ENCODE measurements at regions not wholly inside any gene's neighbourhood (a gene's known extent, or its start where the extent isn't known, plus 50 kb on each side); places are given as distances from the start of the nearest gene placed in this dataset.

GRCh38 chrX:114332766-114333165 is 251.1 kb upstream of the HTR2C start:
- DNase-seq = no peak

DNA sequence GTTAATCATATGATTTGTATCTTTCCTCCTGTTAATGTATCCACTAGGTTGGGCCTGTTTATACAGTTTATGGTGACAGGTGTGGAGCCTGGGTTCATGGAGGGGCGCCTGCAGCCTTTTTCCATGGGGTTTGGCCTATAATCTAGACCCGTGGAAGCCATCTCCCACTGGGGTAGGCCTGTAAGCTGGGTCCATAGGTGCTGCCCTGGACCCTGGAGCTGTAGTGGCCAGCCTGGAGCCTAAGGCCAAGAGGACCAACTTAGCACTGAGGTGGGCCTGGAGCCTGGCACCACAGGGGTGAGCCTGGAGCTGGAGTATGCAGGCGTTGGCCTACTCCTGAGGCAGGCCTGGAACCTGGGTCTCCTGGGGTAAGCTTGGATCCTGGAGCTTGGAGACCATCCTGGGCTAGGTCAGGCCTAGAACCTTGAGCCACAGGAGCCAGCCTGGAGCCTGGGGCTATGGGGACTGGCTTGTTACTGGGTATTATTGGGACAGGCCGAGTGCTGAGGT is 249.4 kb upstream of the HTR2C start:
- DNase-seq = no peak

GRCh38 chrX:114338870-114339269 is 245.0 kb upstream of the HTR2C start:
- no peak for DNase-seq

GRCh38 chrX:114344756-114345349 is 239.0 kb upstream of the HTR2C start:
- peak; percentile 3 for DNase-seq

DNA sequence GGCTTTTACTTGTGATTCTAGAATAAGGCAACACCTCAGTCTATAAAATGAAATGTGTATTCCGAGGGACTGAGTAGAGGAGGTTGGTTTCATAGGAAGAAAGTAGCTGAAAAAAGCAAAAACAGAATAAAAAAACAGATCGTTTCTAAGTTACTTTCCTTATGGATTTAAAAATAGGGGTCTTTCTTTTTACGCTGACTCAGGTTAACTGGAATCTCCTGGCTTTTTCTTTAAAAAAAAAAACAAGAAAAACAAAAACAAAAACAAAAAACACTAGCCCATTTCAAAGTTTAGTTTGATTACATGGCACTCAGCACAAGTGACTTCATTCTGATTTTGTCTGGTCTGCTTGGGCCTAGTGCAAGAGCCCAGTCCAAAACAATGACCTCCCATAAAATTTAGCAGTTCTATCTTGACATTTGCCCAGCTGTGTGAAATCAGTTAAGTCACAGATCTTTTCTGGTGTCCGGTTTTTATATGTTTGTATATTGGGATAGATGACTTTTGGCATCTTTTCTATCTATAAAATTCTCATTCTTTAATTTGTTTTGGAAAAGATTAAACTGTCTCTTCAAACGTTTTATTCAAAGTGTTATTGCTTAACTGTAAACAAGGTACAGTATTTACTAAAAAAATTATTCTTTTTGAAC is 222.7 kb upstream of the HTR2C start:
- DNase-seq = no peak

GRCh38 chrX:114363346-114363745 is 220.5 kb upstream of the HTR2C start:
- DNase-seq = no peak

DNA sequence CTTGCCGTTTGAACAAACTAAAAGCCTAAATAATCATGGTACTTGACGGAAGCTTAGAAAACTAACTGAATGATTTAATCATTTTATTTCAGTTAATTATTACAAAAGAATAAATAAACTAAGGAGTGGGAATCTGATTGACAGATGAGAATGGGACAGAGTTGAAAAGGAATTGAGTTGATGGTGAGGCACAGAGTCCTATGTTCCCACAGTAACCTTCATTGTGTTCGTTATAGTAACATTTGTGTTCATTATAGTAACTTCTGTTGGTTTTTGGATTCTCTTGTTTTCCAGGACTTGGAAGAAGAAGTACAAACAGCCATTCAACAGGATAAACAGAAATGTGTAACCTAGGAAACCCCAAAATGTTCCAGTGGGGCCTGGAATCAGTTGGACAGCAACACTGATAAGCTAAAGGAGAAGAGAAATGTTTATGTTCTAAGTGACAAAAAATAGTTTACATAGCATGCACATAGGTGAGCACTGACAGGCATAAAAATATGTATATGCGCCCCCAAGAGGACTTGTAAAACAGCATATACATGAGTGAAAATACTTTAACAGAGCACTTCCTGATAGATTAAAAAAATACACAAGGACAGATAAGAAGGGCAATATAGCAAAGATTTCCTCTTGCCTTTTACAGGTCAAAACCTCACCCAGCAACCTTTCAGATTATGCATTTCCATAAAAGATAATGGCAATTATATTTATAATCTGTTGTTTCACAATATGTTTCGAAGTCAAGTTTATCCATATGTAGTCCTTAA is 218.6 kb upstream of the HTR2C start:
- DNase-seq = no peak

GRCh38 chrX:114372937-114373336 is 210.9 kb upstream of the HTR2C start:
- no peak for DNase-seq

GRCh38 chrX:114390251-114390796 is 193.6 kb upstream of the HTR2C start:
- DNase-seq = no peak

All from amniotic stem cell (primary cell).